AG04450 (cell line): ENCODE measurements at regions not wholly inside any gene's neighbourhood (a gene's known extent, or its start where the extent isn't known, plus 50 kb on each side); places are given as distances from the start of the nearest gene placed in this dataset.

ENCODE experiments used
- CTCF ChIA-PET: fragments of 300-600, 350-600 bp; formaldehyde crosslinking; extraction: SDS; loops from one replicate; lab custom pipeline; 2022; ENCODE audit warnings: antibody characterized with exemption, inconsistent platforms; lab: Charles Lee
- POLR2A ChIA-PET: fragments of 350-600 bp; formaldehyde crosslinking; extraction: SDS; loops from one replicate; lab custom pipeline; 2021; ENCODE audit warnings: antibody characterized with exemption, inconsistent platforms; lab: Yijun Ruan, JAX
- DNase-seq: peaks from one replicate; pipeline ENCODE4 v3.0.0-alpha.2; 2011; ENCODE audit warnings: low read depth, low spot score
- H3K27ac ChIP-seq: one replicate; pipeline ENCODE4 v1.5.1; 2012; ENCODE audit warnings: low read depth, low read length, control low read depth
- H3K27me3 ChIP-seq: one replicate; pipeline ENCODE4 v1.6.0; 2012; ENCODE audit warnings: low read length; ENCODE audit not compliant: control insufficient read depth, insufficient read depth
- H3K4me3 ChIP-seq: 2 replicates; pipeline ENCODE4 v1.5.1; 2011; ENCODE audit warnings: mild to moderate bottlenecking, low read depth, low read length, control low read depth
- H3K9me3 ChIP-seq: 2 replicates; pipeline ENCODE4 v1.5.1; 2012; ENCODE audit warnings: low read length; ENCODE audit not compliant: control insufficient read depth, insufficient read depth
- CTCF ChIP-seq: IDR thresholded peaks from 2 replicates; pipeline ENCODE4 v1.5.1; 2011; ENCODE audit warnings: low read depth, low read length, control low read depth, inconsistent platforms

GRCh38 chr16:86444261-86444660 is 66.1 kb upstream of the FOXF1 start:
- no peak for DNase-seq
- ChIA-PET POLR2A (no interaction called here), CTCF (interaction anchor here (0.6 kb wide), 1 partner anchor 371 kb away, joined by 8 read pairs; no protein-coding TSS in a partner anchor)
- Histone ChIP-seq H3K9me3 (peaks cover 8% of the 10 kb centered on the region), H3K4me3 (no peak overlapping the region), H3K27me3 (peaks cover 4% of the 10 kb centered on the region), H3K27ac (no peak overlapping the region)
- no peak for TF ChIP-seq CTCF

GRCh38 chr16:86444661-86445060 is 65.7 kb upstream of the FOXF1 start:
- Histone ChIP-seq H3K4me3 (no peak overlapping the region), H3K27me3 (peaks cover 4% of the 10 kb centered on the region), H3K27ac (no peak overlapping the region), H3K9me3 (peaks cover 8% of the 10 kb centered on the region)
- no peak for DNase-seq
- POLR2A ChIA-PET: no interaction called here
- CTCF ChIA-PET: no interaction called here
- no peak for TF ChIP-seq CTCF

- DNase-seq: no peak
- Histone ChIP-seq H3K4me3 (no peak overlapping the region), H3K27me3 (no peaks in the 10 kb centered on the region), H3K9me3 (peaks cover 16% of the 10 kb centered on the region), H3K27ac (no peak overlapping the region)
- no peak for TF ChIP-seq CTCF
- POLR2A ChIA-PET: no interaction called here
- CTCF ChIA-PET: no interaction called here
These were observed 64.0 kb upstream of the FOXF1 start for GRCh38 chr16:86446279-86446678.

GRCh38 chr16:86447228-86447627 is 63.1 kb upstream of the FOXF1 start:
- ChIA-PET POLR2A (no interaction called here), CTCF (no interaction called here)
- Histone ChIP-seq H3K9me3 (peaks cover 16% of the 10 kb centered on the region), H3K27ac (no peak overlapping the region), H3K27me3 (no peaks in the 10 kb centered on the region), H3K4me3 (no peak overlapping the region)
- TF ChIP-seq CTCF: no peak
- DNase-seq: no peak

- peaks cover 20% of the 10 kb centered on the region for H3K9me3 ChIP-seq
- H3K27me3 ChIP-seq: no peaks in the 10 kb centered on the region
- TF ChIP-seq CTCF: no peak
- no peak overlapping the region for H3K27ac ChIP-seq
- CTCF ChIA-PET: no interaction called here
- H3K4me3 ChIP-seq: no peak overlapping the region
- POLR2A ChIA-PET: no interaction called here
- DNase-seq: no peak
These were observed 61.9 kb upstream of the FOXF1 start for GRCh38 chr16:86448306-86448890.
